GM21447 (cell line): ENCODE measurements at regions not wholly inside any gene's neighbourhood (a gene's known extent, or its start where the extent isn't known, plus 50 kb on each side); places are given as distances from the start of the nearest gene placed in this dataset.

Source experiments
- ATAC-seq: cut with Tn5 transposase; IDR thresholded peaks from one replicate; pipeline ENCODE4 v1.9.1; 2021; ENCODE audit not compliant: unreplicated experiment

DNA sequence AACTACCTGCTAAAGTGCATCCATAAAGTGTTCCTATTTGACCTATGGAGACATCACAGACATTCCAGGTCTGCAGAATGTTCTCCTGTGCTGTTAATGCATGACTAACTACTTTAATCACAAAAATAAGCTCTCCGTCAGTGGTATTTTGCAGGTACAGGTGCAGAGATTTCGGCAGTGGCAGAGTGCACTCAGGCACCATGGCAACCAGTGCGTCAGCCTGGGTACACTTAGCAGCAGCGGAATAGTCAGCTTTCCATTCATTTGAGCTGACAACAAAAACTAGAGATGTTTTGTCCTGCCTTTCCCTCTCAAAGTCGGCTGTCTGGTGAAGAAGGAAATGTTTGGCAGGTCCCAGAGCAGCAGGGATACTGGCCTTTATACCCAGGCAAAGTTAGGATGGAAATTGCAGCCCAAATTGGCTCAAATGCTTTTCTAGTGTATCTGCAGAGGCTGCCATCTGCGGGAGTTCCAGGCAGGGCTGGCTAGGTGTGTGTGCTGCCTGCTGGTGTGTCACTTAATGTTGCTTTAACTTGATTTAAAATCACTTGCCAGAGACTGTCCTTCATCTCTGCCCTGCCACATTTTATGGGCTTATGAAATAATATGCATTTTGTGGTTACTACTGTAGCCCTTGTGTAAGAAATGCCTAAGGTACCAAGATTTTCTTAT, 195.8 kb downstream of the RAP2A start:
- no peak for ATAC-seq

DNA sequence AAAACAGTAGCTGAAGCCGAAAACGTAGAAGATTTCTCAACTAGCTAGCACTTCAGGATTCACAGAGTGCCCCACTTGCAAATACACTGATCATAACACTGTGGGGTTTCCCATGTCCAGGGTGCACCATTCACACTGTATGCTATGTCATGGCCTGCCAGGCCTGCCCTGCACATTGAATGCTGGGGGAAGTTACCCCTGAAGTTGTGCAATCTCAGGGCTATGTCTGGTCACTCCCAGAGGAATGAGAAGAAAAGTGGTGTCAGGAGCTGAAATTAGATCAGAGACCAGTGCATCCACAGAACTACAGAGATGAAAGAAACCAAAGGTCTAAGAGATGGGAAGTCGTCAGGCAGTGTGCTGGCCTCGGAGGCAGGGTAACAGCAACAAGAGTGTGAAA, 196.8 kb downstream of the RAP2A start:
- no peak for ATAC-seq

DNA sequence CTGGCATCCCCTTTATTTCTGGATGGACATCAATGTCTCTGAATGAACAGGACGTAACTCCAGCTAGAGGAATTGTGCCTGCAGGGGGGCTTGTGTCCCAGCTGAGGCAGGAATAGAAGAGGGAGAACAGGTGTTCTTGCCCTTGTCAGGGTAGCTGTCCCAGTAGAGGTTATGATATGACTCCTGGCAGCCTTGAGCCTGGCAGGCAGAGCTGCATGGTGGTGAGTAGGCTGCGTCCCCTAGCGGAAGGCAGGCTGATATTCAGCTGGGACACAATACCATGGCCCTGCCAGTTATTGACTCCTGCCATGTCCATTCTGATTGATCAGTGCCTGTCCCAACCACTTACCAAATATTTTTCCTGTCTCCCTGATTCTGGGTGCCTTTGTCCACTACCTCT, 197.2 kb downstream of the RAP2A start:
- ATAC-seq, result no peak

DNA sequence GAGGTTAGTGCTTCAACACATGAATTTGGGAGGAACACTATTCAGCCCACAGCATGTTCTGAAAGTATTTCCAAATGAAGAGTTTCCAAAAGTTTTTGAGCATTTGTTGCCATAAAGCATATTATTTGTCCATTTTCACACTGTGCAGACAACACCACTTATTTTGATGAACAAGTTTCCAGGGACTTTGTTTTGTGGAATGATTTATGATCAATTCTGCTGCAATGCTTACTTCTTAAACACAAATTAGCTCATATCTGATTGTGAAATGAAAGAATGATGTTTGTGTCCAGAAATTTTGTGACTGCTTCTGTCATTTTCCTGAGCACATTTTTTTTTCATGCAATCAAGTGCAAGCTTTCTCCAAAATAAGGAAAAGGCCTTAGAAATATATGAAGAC, 205.3 kb downstream of the RAP2A start:
- no peak for ATAC-seq

DNA sequence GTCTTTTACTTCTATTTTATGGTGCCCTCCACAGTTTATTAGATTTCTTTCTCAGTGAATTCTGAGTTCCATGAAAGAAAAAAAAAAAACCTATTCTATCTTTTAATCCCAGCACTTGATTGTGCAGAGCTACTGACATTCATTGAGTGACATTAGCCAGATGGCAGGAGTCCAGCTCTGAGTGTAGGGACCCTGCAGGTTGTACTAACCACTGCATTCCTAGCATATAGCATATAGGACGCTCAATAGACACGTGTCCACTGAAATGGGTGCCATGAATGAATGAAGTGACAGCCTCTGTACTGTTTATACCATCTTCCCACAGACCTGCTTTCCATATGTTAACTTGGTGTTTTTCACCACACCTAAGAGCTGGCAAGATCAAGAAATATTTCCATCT, 206.3 kb downstream of the RAP2A start:
- no peak for ATAC-seq

DNA sequence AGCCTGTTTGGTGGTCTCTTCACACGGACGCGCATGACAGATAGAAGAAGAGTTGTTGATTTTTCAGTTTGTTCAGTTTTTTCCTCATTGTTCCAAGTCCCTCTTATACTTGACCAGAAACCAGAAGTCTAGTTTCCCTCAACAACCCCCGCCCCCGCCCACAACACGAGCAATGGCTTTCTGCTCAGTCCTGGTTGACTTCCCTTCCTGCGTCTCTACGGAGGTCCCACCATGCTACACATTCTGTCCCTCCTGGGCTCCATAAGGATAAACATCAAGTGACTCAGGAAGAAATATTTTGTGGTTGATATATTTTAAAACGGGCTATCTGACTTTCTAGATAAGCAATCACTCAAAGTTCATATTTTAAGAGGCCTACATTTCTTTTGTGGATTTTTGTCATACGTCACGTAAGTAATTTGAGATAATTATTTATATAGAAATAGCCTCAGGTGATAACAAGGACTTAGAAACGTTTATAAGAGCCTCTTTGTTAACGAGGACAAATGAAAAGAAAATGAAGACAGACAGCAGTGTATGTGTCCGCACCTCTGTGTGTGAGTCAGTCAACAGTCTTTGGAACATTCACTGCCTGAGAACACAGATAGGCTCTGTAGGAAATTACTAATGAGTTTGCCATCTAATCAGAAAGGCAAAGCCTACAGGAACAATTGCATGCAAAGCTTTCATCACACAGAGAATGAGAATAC, 214.4 kb downstream of the RAP2A start:
- ATAC-seq, result no peak

DNA sequence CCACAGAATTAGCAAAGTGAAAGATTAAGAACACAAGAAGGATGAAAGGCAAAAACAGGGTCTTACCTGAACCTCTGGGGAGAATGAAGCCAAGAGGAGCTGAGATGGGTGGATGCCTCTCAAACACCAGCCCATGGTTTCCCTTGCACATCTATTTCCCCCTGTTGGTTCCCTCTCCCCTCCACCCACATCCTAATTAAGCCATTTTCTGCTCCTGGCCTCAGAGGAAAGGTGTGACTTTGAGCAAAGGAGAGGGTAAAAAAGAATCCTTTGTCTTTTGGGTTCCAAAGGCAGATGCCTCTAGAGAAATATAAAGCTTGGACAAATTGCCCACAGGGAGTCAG, 214.9 kb downstream of the RAP2A start:
- no peak for ATAC-seq

DNA sequence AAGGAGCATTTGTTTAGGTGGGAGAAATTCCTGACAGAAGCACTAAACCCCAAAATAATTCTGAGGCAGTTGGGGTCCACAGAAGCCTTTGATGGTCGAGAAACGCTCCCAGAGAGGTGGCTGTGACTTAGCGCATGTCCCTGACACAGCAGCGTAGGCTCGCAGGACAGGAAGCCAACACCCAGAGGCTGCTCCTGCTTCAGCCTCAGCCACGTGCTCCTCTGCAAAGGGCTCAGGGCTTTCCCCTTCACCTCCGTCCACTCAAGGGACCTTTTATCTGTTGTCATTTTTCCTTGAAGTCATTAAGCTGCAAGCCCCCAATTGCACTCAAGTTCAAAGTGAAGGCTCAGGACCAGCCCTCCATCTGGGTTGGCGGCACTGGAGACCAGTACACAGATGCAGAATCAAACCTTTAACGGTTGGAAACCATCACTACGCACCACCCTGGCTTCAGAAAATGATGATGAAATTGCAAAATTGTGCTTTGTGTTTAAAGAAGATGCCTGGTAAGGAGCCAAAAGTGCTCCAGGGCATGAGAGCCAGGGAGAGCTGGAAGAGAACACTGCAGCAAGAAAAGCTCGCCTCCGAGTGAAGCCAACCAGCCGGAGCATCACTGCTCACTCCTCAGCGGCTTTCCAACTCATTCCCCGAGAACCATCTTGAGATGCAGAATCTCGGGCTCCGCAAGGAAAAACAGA, 219.6 kb downstream of the RAP2A start:
- ATAC-seq, result no peak

DNA sequence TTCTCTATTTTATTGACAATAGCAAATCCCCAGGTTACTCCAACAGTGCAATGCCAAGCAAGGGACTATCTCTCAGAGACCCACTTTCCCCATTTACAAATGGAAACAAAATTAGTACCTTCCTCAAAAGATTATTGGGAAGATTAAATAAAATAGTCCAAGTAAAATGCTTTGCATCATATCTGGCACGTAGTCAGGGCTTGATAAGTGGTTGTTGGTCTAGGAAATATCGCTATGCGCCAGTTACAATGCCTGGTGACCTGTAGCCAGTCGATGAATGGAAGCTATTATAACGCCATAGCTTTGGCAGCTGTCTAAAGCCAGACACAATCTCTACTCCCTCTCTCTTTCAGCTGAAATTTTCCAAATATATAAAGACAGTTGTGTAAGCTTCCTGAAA, 220.3 kb downstream of the RAP2A start:
- ATAC-seq, result no peak

DNA sequence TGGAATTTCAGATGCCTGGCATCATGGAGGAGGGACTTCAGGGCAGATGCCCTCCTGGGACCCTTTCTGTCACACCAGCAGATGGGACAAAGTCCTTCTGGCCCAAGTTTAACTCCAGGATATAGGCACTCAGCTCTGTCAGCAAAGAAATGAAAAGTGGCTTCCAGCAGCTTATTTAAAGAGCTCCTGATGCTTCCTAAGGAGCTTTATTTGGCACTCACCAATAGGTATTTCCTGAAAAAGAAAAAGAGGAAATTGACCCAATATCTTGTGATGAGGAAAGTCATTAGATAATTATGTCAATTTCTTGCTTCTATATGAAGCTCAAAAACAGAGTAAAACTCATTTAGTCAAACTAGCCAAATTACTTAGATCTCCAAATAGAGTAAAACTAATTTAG, 224.6 kb downstream of the RAP2A start:
- no peak for ATAC-seq

DNA sequence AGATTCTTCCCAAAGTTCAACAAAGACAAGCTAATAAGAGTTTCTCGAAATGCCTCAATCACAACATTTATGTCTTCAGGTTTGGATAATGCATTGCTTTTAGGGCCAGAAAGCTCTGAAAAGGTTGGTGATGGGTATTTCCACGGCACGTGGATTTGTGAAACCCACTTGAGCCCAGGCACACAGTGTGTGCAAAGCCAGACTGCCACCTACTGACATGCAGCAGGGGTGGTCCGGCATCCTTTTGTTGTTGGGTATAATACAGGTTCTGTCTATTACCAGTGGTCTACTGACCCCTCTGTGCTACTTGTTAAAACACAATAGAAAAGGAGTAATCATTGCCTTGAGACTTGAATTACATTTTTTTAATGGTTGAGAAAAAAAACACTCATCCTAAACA, 225.6 kb downstream of the RAP2A start:
- ATAC-seq, result no peak

DNA sequence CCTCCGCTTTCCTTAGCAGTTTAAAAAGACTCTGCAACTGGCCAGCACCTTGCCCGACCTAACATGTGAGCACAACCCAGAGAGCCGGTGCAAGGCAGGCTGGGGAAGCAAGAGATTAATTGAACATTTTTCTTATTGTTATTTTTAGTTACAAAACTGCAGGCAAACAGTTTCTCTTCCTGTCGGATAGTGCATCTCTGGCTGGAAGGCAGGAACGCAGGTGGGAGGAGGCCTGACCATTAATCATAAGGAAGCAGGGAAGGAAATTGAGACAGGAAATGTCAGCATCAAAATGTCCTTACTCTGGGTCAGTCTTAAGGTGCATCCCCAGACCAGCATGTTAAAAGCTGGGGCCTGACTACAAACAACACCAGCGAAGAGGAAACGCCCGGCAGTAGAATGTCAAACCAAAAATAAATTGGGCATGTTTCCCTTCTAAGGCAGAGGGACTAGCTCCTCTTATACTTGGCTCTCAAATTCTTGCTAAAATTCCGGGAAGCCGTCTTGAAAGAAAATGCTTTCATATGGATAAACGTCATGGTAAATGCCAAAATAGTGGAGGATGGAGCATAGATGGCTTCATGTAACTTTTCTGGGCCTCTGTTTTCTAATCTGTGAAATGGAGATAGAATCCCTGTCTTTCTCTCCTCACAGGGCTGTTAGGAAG, 226.8 kb downstream of the RAP2A start:
- no peak for ATAC-seq

DNA sequence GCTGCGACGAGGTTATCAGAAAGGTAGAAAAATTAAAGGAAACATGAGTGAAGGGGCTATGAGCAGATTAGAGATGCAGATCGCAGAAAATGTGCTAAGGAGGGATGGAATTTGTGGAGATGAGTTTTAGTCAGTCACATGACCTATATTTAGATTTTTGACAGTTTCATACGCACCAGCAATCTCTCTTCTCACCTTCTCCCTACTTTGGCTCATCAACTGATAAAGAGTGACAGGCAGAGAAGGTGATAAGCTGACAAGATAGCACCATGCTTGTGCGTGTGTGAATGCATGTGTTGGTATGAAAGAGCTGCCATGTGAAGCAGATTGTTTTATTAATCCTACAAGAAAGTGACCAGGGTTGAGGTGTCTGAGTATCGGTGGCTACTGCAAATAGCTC, 252.6 kb downstream of the RAP2A start:
- ATAC-seq, result no peak

DNA sequence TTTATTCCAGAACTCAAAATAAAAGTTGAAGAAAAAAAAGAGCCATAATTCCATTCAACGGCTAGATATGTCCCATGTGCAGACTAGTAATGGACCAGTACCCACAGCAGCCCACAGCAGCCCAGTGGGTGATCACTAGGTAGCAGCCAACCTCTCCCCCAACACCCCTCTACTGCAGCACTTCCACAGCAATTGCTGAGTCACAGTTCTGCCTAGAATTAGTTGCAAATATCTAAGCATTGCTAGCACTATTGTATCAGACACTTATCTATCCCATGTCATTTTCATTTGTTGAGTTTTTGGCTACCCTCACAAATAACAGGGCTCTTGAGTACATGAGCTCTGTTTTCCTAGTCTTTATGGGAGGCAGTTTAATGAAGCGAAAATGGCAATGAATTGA, 258.7 kb downstream of the RAP2A start:
- no peak for ATAC-seq

DNA sequence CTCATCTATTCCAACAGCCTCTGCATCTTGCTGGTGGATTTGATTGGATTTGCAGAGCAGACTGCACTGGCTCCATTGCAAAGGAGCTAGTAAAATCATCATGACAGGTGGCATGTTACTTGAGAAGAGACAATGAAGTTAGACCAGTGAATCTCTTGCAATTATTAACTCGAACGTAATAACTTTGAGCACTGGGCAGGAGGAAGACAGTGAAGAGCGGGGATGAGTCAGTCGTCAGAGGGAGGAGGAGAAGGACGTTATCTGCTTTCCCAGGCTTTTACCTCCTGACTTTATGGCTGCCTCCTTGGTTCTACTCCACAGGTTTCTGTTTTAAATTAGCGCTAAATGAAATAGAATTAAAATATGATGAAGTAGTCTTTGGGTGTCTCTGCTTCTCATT, 257.8 kb upstream of the IPO5 start:
- no peak for ATAC-seq

DNA sequence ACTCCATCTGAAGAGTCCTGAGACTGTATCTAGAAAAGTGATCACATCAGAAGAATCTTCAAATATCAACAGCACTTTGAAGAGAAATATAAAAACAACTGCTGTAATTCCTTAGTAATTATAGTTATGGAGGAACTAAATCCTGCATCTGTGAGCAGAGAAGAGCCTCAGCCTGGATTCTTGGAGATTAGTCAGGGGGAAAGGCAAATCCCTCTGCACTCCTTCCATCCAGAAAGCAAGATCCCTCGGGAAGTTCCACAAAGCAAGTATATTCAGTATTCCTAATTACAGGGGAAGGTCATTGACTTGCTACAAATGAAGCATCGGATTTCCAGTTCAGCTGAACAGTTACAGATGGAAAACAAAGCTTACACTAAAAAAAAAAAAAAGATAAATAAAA, 256.6 kb upstream of the IPO5 start:
- no peak for ATAC-seq

DNA sequence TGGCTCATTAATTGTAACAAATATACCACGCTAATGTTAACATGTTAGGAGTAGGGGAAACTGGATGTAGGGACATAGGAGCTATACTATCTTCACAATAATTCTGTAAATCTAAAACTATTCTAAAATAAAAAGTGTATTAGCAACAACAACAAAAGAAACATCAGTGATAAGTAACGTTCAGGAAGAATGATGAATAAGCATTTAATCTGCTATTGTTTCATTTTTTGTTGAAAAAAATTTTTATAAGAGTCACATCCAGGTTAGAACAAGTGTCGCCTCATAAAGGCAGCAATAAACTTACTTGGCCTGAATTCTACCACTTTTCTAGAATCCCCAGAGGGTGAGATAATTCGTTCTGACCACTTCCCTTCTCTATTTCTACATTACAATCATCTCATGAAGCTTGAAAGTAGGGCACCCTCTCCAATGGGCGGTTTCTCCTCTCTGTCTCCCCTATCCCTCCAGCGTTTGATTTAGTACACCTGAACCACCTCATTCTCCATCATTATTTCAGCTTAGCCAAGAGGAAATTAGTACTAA, 253.1 kb upstream of the IPO5 start:
- ATAC-seq, result no peak

DNA sequence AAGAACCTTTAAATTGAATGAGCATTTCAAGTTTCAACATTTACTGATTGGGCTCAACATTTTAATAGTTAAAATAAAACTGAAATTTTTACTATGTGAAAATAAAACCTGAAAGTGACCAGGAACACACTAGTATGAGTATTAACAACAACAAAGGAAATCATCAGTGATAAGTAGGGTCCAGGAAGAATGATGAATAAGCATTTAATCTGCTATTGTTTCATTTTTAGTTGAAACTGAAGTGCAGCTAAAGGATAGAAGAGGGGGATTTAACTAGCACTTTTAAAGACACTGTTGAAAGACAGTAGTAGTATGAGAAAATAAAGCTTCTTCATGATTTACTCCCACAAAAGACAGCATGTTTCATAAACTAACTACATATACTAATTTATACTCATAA, 250.9 kb upstream of the IPO5 start:
- ATAC-seq, result no peak

DNA sequence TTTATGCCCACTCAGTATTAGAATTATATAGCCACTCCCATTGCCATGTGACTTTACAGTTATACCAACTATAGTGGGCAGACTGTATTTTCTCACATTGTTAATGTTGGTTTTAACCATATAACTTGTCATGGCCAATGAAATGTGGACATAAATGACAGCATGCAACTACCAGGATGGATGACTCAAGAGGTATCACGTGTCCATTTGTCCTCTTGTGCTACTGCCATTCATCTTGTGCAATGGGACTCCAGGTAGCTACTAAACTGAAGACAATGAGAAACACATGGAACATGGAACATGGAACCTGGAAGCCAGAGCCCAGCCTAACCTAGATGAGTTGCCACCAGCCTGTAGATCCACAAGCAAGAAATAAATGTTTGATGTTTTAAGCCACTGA, 242.7 kb upstream of the IPO5 start:
- no peak for ATAC-seq

DNA sequence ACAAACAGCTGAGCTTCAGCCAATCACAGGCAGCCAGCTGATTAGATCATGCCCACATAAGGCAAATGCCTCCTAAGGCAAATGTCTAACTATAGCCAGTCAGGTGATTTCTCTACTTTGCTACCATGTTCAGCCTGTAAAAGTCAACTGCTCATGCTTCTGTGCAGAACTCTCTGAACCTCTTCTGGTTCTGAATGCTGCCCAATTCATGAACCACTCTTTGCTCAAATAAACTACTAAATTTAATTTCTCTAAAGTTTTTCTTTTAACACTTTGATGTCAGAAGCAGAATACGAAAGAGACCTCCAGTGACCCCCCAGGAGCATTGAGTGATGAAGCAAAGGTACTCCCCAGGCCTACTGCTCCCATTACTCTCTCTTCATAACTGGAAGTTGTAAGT, 240.7 kb upstream of the IPO5 start:
- ATAC-seq, result no peak

DNA sequence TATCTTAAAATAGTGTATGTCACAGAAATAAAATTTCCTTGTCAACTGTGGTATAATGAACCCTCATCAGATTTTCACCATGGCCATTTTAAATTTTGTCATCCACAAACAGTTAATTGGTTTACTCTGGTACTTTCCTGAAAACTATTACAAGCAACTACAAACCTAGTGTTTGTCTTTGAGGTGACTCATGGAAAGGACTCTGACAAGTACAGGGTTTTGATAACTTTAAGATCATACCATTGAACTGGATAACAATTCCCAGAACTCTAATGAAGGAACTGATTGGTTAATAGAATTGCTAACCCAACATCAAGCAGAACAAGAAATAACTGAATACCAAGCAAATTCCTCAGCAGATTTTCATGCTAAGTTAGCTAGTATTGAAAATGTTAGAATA, 237.7 kb upstream of the IPO5 start:
- no peak for ATAC-seq

DNA sequence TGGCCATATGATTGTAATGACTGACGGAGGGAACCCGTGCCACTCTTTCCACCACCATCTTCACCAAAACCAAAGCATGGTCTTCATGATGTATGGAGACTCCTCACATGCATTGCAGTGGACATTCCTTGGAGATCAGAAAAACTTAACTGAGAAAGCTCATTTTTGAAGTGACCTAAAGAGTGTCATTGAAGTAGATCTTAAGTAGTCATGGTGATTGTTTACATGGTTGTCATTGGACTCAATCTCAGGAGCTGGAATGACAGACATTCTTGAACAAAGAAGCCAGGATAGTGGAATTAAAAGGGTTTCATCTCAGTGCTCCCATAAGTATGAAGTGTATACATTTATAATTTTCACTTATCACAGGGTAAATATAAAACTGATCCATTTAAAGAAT, 236.7 kb upstream of the IPO5 start:
- ATAC-seq, result no peak
